GM04503 (cell line): ENCODE measurements at regions not wholly inside any gene's neighbourhood (a gene's known extent, or its start where the extent isn't known, plus 50 kb on each side); places are given as distances from the start of the nearest gene placed in this dataset.
"Not testable (repeated sequence)": the region's sequence is repeated elsewhere in the genome, so short reads cannot be mapped to it uniquely, and the experiment has no call there.

ENCODE experiments used
- DNase-seq: peaks from one replicate; pipeline ENCODE4 v3.0.0-alpha.2; 2012; ENCODE audit warnings: low read depth

DNA sequence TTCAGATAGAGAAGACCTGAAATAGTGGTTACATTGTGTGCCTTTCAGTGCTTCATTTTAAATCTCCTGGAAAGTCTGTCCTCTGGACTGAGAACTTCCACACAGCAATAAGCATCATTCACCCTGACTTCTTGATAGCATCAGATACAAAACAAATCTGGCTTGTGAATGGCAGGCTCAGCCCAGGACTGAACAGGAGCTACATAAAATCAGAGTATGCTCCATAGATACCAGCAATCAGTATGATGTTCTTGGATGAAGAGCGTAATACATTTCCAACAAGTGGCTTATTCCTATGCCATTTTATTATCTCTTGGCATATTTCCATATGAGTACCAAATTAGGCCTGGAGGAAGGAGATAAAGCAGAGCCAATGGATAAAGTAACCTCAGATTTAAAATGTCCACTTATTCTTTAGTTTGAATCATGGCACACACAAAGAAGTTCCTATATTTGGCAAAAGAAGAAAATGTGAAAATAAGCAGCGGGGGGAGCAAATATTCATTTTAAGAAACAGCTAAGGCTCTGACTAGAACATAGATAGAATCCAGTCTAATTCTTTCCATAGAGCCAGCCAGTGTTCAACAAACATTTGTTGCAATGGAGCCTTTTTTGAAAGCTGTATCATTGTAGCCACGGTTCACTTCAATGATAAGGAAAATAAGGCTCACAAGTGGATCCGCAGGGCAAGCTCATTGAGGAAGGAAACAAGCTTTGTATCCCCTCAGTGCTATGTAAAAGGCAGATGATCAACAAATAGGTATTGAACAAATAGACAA, 230.8 kb upstream of the CHAC2 start:
- no peak for DNase-seq

DNA sequence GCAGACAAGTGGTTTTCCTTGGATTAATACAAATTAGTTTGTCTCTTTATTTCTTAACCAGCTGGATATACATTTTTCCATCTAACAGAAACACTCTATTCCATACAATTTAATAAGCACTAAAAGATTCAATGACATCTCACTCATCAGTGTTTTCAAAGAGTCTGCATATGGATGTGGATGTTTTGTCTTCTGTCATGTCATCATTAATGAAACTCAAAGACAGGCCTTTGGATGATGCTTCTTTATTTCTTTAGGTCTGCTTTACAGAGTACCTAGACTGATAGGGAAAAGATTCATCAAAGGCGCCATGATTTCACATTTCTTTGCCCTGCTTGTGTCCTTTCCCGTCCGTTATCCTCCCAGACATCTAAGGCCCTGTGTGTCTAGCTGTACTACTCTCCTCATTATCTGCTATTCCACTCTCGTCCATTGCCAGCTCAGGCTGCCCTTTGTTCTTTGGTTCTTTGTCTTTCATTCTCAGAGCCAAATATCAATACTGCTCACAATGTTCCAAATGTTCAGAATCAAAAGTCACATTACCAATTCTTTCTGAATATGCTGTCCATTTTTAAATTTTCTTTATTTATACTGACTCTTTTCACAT, 232.3 kb upstream of the CHAC2 start:
- no peak for DNase-seq

DNA sequence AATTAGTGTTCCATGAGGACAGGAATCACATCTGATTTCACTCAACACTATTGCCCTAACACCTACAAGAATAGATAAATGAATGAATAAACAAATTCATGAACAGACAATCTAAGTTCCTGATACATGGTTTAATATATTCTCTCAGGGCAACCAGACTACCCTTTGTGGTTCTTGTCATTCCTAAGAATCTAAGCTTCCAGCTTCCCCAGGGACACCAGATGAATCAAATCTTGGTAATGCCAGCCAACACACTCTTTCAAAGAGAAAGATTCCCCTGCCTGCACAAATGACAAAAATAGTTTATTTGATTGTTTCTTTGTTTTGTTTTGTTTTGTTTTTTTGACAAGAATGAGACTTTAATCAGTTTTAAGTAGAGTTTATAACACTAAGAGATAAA, 237.5 kb upstream of the CHAC2 start:
- DNase-seq, result no peak

DNA sequence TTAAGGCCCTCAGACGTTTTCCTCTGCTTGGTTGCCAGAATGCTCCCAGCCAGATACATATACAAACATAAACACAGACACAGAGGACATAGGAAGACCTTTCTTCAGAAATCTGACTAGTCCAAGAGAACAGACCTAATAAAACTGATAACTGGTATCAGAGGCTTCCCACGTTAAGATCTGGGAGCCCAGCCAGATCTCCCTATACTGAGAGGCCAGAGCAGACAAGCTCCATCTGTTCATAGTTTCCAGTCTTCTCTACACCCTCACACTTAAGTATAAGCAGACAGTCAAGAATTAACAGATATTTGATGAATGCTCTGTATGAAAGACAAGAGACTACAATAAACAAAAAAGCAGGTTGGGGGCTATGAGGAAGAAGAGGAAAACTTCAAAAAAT, 240.5 kb upstream of the CHAC2 start:
- DNase-seq, result no peak

DNA sequence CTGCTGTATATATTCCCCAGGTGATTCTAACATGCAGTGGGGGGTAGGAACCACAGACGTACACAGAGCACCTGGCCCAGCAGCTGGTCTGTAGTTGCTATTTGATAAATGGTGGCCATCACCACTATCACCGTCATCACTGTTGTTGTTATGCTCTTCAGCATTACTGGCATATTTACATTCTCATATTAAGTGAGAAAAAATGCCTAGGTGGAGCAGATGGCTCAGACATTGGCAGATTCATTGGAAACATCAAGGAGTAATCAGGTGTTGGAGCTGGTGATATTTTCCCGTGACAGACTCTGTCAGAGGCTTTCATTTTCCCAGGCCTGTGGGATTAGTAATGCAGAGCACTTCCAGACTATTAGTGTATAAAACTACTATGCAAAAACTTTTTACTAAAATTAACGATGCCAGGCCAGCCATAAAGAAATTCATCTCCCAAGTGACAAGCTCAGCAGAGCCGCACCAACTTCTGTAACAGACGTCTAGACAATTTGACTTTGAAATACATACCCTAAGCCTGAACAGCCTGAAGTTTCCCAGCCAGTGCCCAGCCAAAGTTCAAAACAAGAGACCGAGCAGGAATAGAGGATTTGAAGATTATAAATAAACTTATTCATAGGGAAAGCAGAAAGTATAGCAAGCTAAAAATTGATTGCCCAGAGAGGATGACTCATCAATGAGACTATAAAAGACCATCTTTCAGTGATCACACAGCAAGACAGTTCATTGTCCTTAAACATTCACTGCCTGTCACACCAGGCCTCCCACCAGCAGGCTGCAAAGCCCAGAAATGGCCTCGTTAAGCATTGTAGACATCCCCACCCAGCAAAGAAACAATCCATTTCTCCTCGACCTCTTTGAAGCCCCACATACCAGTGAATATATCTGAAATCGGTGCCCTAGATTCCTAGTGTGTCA, 247.4 kb upstream of the CHAC2 start:
- DNase-seq, result no peak

DNA sequence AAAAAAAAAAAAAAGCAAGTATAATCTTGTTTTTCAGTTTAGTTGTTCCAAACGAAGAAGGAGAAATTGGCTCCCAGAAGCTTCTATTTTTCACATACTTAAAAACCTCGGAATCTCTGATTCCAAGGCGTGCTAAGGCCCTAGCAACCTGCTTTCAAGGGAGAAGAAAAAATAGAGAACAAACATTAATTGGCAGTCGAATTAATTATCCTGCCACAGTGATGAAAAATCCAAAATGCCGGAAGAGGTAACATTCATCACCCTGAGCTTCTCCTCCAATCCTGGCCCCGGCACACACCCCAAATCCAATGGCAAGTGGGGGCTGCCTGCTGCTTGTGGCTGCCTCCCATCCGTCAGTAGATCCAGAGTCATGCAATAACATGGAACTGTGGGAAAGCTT, 250.2 kb upstream of the CHAC2 start:
- no peak for DNase-seq

DNA sequence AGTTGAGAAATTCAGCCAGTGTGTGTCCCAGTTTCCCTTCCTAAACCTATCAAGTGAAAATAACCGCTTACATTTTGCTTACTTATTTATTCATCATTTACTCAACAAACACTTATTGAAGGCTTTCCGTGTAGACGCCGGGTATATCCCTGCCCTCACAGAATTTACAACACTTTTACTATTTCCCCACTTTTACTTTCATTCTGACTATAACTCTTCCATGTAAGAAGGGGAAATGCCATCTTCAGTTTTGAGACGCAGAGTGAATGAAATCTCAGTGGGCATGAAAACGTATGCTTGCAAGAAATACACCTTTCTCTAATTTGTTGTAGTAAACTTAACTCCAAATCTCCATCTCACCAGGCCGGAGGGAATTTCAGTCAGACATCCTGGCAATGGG, 251.0 kb upstream of the CHAC2 start:
- no peak for DNase-seq

DNA sequence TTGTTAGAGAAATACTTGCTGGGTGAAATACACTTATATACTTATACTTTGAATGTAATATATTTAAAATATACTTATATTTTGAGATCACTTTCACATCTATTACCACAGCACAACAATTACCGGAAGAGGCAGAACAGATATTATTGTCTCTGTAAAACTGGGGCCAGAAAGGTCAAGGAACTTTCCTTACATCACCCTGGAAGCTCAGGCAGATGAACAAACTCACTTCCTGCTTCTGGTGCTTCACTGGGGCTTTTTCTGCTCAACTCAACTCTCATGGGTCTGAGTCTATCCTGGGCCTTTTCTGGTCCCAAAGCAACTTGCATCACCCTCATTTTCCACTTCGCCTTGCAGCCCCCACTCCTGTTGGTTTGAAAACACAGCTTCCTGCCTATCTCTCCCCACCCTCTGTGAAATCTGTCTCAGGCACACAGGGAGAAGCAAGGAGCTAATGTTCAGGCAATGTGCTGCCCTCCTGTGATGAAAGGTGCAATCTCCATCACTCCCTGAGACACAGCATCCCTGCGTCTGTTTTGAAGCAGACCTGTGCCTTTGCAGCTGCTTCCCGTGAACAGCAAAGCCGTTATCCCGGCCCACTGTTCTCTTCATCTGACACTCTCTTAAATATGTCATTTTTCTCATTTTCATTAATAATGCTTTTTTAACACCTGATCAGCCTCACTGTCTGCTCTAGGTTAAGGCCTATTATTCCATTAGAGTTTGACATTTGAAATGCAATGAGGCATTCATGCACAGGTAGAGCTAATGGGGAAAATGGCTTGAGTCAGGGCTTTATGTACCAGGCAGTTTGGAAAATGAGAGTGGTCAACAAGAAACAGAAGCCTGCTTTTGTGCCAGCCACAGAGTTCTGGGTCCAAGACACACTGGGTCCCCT, 251.9 kb upstream of the CHAC2 start:
- DNase-seq, result no peak

DNA sequence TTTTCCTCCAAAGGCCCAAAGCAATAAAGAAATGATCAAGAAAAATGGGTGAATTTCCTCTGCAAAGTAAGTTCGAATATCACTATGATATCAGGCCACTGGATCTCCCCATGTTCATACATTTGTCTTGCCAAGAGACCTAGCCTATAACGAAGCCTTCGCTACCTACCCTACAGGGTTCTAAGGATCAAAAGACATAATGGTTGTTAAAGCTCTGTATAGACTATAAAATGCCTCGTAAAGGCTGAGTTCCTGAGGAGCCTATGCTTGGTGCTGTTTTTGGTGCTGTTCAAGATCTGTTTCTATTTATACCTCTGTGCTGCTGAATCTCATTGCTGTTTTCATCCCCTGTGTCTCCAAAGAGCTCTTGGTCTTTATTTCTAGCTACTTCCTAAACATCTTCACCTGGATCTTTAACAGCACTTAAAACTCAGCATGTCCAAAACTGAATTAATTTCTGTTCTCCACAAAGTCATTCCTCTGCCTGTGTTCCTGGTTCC, 254.4 kb upstream of the CHAC2 start:
- no peak for DNase-seq

DNA sequence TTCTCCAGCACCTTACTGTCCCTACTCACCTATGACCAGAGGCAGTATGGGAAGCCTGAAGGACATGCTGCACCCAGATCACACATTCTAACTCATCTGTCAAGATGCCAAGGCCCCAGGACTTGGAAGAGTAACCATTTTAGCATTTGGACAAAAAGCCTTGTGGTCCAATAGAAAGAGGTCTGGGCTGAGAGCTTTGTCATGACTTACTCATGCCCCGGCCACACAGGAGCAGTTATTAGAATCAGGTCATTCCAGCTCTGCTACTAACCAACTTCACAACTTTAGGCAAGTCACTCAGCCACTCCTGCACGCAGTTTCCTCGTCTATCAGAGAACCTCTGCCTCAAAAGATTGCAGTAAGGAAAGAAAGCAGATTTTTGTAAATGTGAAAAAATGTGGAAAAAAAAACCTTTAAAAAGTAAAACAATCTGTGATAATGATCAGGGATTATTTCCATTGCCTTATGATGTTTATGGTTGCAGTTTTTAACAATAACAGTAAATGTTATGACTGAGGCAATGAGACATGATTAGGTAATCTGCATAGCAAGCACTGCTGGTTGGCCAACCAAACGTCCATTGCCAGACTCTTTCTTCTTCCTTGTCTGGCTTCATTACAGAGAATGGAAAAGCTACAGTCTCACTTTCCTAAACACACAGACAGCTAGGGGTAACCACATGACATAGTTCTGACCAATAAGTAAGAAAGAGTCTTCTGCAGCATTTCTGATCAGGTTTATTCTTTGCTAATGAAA, 255.4 kb upstream of the CHAC2 start:
- DNase-seq, result peak; percentile 27

DNA sequence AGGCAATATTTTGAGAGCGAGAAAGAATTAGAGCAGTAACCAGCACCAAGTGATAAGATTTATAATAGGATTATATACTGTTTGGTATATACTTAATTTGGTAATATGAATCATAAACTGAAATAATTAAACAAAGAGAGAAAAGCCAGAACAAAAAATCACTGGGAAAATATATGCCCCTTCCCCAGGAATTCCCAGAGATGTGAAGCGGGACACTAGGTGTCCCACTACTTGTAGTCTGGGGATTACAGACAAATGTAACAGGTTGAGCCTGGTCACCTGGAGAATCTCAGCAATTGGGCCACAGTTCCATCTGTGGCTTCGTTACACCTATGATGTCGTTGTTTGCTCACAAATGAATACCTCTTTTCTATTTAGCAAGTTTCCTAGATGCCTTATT, 256.1 kb upstream of the CHAC2 start:
- no peak for DNase-seq

DNA sequence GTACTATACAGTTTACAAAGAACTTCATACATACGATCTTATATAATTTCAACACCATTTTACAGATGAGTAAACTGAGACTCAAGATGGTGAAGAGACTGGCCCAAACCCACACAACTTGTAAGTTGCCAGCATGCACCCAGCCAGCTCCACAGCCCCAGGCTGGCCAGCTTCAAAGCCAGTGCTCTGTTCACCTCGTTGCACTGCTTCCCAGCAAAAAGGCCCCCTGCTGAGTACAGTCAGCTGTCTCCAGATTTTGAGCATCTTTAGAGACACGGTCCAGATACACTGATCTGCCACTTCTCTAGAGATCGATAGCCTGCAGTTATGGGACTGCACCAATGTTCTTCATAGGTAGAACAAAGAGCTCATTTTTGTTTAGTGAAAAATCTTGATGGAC, 257.2 kb upstream of the CHAC2 start:
- no peak for DNase-seq

DNA sequence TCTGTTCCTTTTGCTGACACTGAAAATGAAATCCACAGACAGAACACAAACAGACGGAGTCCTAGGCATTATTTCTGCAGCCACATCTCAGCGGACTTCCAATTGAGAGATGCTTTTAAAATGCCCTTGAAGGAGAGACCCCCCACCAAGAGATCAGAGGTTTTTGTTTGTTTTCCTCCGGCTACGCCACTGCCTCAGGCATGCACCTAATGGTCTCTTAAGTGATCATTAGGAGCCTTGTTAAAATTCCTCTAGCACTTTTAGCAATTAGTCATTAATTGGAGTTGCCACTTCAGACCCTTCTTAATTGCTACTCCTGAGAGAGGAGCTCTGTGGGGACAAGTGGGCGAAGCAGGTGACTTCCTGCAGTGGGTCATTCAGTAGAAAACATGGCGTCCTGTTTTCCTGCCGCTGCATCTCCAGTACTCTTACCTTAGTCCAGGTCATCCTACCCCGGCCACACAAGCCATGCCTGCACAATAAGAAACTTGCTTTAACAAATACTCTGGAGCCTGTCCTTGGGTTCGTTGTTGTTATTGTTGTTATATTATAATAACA, 257.7 kb upstream of the CHAC2 start:
- DNase-seq, result no peak

DNA sequence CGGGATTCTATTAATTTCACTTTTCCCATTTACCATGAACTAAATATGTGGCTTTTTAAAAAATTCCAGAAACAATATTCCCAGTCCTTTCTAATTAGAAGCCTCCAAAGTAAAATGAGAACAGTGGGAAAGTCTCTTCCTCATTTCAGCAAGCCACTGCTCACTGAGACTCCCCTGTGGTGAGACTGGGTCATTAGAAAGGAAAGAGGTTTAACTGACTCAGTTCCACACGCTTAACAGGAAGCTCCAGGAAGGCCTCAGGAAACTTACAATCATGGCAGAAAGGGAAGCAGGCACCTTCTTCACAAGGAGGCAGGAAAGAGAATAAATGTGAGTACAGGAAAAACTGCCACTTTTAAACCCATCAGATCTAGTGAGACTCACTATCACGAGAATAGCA, 258.9 kb upstream of the CHAC2 start:
- DNase-seq, result no peak

DNA sequence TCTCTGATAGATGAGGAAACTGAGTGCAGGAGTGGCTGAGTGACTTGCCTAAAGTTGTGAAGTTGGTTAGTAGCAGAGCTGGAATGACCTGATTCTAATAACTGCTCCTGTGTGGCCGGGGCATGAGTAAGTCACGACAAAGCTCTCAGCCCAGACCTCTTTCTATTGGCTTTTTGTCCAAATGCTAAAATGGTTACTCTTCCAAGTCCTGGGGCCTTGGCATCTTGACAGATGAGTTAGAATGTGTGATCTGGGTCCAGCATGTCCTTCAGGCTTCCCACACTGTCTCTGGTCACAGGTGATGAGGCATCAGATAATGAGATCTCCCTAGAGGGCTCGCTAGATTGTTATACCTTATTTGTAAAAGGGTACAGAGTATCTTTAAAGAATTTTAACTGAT, 260.5 kb upstream of the CHAC2 start:
- DNase-seq, result not testable (repeated sequence)

DNA sequence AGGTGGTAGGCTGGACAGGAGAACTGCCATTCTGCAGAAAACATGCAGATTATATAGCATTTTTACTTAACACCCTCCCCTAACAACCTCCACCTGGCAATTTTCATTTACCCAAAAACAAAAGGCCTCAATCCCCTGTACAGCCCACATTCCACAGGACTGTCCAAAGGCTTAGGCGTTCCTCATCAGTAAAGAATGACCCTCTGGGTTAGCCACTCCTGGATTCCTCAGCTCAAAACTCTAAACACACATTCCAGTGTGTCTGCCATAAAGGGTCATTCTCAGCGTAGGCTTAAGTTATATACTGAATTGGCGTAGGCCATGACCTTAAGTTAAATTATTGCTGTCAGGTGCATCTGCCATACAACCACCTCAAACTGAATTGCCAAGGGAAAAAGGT, 261.8 kb upstream of the CHAC2 start:
- DNase-seq, result no peak

DNA sequence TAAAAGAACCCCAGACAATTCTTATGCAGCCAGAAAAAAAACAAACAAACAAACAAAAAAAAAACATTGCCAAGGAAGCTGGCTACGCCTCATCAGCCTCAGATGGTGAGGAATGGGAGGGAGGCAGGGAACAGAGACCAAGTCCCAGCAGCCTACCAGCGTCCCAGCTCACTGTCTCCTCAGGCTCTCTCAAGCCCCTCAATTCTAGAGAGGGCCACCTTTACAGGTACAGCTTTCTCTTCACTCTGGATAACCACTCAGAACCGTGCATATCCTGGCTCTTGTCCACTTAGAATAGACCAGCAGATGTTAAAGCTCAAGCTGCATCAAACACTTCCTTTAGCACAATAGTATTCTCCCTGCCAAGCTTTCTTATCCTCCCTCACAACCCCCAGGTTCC, 263.1 kb upstream of the CHAC2 start:
- no peak for DNase-seq

DNA sequence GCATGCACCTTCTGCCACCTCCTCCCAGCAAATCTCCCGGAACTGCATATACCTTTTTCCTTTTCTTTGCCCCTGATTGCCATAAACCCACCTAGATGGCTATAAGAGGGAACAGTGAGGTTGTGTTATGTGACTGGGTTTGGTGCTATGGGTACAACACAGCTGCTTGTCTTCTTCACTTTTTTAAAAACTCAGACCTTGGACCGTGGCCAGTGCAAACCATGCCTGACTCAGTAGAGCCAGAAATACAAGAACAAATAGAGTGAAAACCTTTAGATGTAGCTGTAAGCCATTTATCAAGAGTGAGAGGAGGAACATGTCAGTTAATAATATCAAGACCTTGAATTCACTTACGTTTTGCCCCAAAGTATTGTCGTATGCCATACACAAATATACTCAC, 267.4 kb upstream of the CHAC2 start:
- no peak for DNase-seq

DNA sequence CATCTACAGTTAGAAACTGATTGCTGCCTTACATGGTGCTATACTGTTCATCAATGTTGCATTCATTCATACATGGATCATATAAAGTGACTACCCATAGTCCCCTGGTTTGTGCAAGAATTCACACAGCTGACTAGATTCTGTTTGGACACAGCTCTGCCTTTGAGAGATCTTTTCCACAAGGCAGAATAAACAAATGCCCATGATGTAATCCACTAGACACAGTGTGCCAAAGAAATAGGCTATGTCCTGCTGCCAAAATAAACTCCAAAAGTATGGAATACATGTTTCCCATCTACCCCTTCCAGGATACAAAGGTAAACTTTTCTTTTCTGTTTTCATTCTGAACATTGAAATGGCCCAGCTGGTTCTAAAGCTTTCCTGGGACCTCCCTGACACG, 269.4 kb upstream of the CHAC2 start:
- no peak for DNase-seq

DNA sequence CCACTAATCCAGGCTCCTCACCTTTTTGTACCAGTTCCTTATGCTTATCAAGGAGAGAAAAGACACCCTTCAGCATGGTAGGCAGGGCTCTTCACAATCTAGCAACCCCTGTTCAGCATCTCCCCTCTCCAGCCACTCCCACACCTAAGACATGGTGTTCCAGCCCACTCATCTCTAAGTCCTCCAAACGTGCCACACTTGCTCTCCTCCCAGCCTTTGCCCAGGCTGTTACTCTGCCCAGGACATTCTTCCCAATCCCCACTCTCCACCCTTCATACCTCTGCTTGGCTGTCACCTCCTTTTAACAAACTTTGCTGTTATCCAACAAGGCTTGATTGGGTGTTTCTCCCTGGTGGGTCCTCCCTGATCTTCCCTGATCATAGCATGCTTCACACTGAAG, 270.6 kb upstream of the CHAC2 start:
- DNase-seq, result no peak

DNA sequence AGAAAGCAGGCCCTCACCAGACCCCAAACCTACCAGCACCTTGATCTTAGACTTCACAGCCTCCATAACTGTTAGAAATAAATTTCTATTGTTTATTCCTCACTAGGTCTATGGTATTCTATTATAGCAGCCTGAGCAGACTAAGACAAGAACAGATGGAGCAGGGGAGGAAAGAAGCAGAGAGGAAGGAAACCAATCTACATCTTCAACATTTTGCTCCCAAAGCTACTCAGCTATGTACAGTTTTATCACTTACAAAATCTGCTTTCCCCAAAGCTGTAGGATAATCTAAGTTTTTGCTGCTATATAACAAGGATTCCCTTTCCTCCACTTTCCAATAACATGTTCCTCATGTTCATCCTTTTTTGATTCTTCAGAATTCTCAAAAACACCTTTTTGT, 274.4 kb upstream of the CHAC2 start:
- DNase-seq, result no peak
